Activated CD4-positive, alpha-beta T cell treated with anti-CD3 and anti-CD28 coated beads for 36 hours (primary cell): ENCODE measurements at regions not wholly inside any gene's neighbourhood (a gene's known extent, or its start where the extent isn't known, plus 50 kb on each side); places are given as distances from the start of the nearest gene placed in this dataset.
"Not testable (repeated sequence)": the region's sequence is repeated elsewhere in the genome, so short reads cannot be mapped to it uniquely, and the experiment has no call there.

Experiments used
- ATAC-seq: fragments of 200-7000 bp; cut with Tn5 transposase; one replicate; pipeline ENCODE4 v1.10.0; 2021; ENCODE audit warnings: mild to moderate bottlenecking, moderate library complexity
- CTCF ChIA-PET: fragments of 350-600 bp; sonication (Branson Sonifier 250); formaldehyde crosslinking; loops from one replicate; lab custom pipeline; 2021; ENCODE audit warnings: antibody characterized with exemption; lab: Charles Lee
- POLR2A ChIA-PET: fragments of 350-600 bp; sonication (Branson Sonifier 250); formaldehyde crosslinking; loops from one replicate; lab custom pipeline; 2021; ENCODE audit warnings: antibody characterized with exemption, inconsistent platforms; lab: Charles Lee
- DNase-seq: peaks from one replicate; pipeline ENCODE4 v3.0.0-alpha.2; 2020
- H3K27ac Mint-ChIP-seq: one replicate; pipeline ENCODE4 v1.8.0; 2021; ENCODE audit warnings: mixed read lengths
- H3K27me3 Mint-ChIP-seq: one replicate; pipeline ENCODE4 v1.8.0; 2021; ENCODE audit warnings: mixed read lengths
- H3K36me3 Mint-ChIP-seq: one replicate; pipeline ENCODE4 v1.8.0; 2021; ENCODE audit warnings: low read depth, mixed read lengths
- H3K4me1 Mint-ChIP-seq: one replicate; pipeline ENCODE4 v1.8.0; 2021; ENCODE audit warnings: mixed read lengths
- H3K4me3 Mint-ChIP-seq: one replicate; pipeline ENCODE4 v1.8.0; 2021; ENCODE audit warnings: mild to moderate bottlenecking, moderate library complexity, mixed read lengths
- H3K9me3 Mint-ChIP-seq: one replicate; pipeline ENCODE4 v1.8.0; 2021; ENCODE audit warnings: low read depth, mixed read lengths
- intact Hi-C, 2 experiments: fragments of 100-400 bp; cut with DNase I in 1 of 2; cut with micrococcal nuclease in 1 of 2; formaldehyde crosslinking; loops; one replicate each; pipeline versions ENCODE4 v1.14.2 to v1.15.1; 2022 to 2024; cut with DNase I, micrococcal nuclease

GRCh38 chr1:213340593-213340992 lies 289.6 kb downstream of the RPS6KC1 start:
- no peak for ATAC-seq
- DNase-seq = no peak
- Mint-ChIP-seq H3K4me3 (no peak overlapping the region), H3K27ac (no peak overlapping the region), H3K9me3 (no peaks in the 10 kb centered on the region), H3K36me3 (no peaks in the 10 kb centered on the region), H3K4me1 (no peaks in the 10 kb centered on the region), H3K27me3 (peaks cover 4% of the 10 kb centered on the region)
- CTCF ChIA-PET = no interaction called here
- POLR2A ChIA-PET = no interaction called here
- intact Hi-C loops = no loop called here

- Mint-ChIP-seq H3K27ac (no peak overlapping the region), H3K9me3 (no peaks in the 10 kb centered on the region), H3K4me1 (no peaks in the 10 kb centered on the region), H3K27me3 (peaks cover 14% of the 10 kb centered on the region), H3K36me3 (no peaks in the 10 kb centered on the region), H3K4me3 (no peak overlapping the region)
- no peak for ATAC-seq
- ChIA-PET CTCF (interaction anchor here (1.2 kb wide), 1 partner anchor 10 kb away, joined by 5 read pairs; no protein-coding TSS in a partner anchor), POLR2A (no interaction called here)
- intact Hi-C loops = no loop called here
- DNase-seq = no peak
Observed at GRCh38 chr1:213345621-213346020, 294.6 kb downstream of the RPS6KC1 start.

- POLR2A ChIA-PET = no interaction called here
- Mint-ChIP-seq H3K9me3 (no peaks in the 10 kb centered on the region), H3K4me1 (no peaks in the 10 kb centered on the region), H3K27ac (no peak overlapping the region), H3K4me3 (no peak overlapping the region), H3K27me3 (peaks cover 13% of the 10 kb centered on the region), H3K36me3 (no peaks in the 10 kb centered on the region)
- ATAC-seq (no peak), DNase-seq (no peak)
- CTCF ChIA-PET = interaction anchor here (0.6 to 1.0 kb wide), 3 partner anchors 9 to 233 kb away, joined by 3 read pairs; no protein-coding TSS in a partner anchor
- intact Hi-C loops = no loop called here
Observed at GRCh38 chr1:213357403-213357802, 306.4 kb downstream of the RPS6KC1 start.

GRCh38 chr1:213358368-213358767 lies 307.3 kb downstream of the RPS6KC1 start:
- intact Hi-C loops, ATAC-seq, H3K27ac Mint-ChIP-seq, DNase-seq, H3K4me1 Mint-ChIP-seq, POLR2A ChIA-PET, H3K9me3 Mint-ChIP-seq, H3K36me3 Mint-ChIP-seq, H3K4me3 Mint-ChIP-seq: not testable (repeated sequence)
- CTCF ChIA-PET = interaction anchor here (0.6 kb wide), 1 partner anchor 8 kb away, joined by 3 read pairs; no protein-coding TSS in a partner anchor
- H3K27me3 Mint-ChIP-seq = peaks cover 12% of the 10 kb centered on the region

- H3K36me3 Mint-ChIP-seq = no peaks in the 10 kb centered on the region
- H3K4me1 Mint-ChIP-seq = no peaks in the 10 kb centered on the region
- intact Hi-C loops = no loop called here
- no peak overlapping the region for H3K4me3 Mint-ChIP-seq
- DNase-seq (no peak), ATAC-seq (no peak)
- H3K27me3 Mint-ChIP-seq = peaks cover 9% of the 10 kb centered on the region
- H3K27ac Mint-ChIP-seq = no peak overlapping the region
- CTCF ChIA-PET = no interaction called here
- POLR2A ChIA-PET = no interaction called here
- H3K9me3 Mint-ChIP-seq = no peaks in the 10 kb centered on the region
Observed at GRCh38 chr1:213362598-213362997, 311.6 kb downstream of the RPS6KC1 start.

- no peak for ATAC-seq
- no peak for DNase-seq
- intact Hi-C loops = no loop called here
- ChIA-PET POLR2A (no interaction called here), CTCF (interaction anchor here (0.6 to 1.4 kb wide), 2 partner anchors 8 to 53 kb away, joined by 3 to 4 read pairs; no protein-coding TSS in a partner anchor)
- H3K4me1 Mint-ChIP-seq = no peaks in the 10 kb centered on the region
- H3K27ac Mint-ChIP-seq = no peak overlapping the region
- H3K36me3 Mint-ChIP-seq = no peaks in the 10 kb centered on the region
- peaks cover 7% of the 10 kb centered on the region for H3K27me3 Mint-ChIP-seq
- H3K9me3 Mint-ChIP-seq = no peaks in the 10 kb centered on the region
- H3K4me3 Mint-ChIP-seq = no peak overlapping the region
Observed at GRCh38 chr1:213366141-213366831, 315.2 kb downstream of the RPS6KC1 start.

- CTCF ChIA-PET = no interaction called here
- intact Hi-C loops = no loop called here
Observed at GRCh38 chr1:213369465-213369864, 318.4 kb downstream of the RPS6KC1 start.

GRCh38 chr1:213370523-213370922 lies 319.5 kb downstream of the RPS6KC1 start:
- no peaks in the 10 kb centered on the region for H3K9me3 Mint-ChIP-seq

More at GRCh38 chr1:213369465-213369864, 318.4 kb downstream of the RPS6KC1 start:
- POLR2A ChIA-PET = no interaction called here
- H3K36me3 Mint-ChIP-seq = no peaks in the 10 kb centered on the region
- no peak for ATAC-seq
- H3K4me1 Mint-ChIP-seq = no peaks in the 10 kb centered on the region
- H3K27ac Mint-ChIP-seq = no peak overlapping the region
- no peaks in the 10 kb centered on the region for H3K9me3 Mint-ChIP-seq
- no peak overlapping the region for H3K4me3 Mint-ChIP-seq
- no peaks in the 10 kb centered on the region for H3K27me3 Mint-ChIP-seq
- no peak for DNase-seq

GRCh38 chr1:213371525-213371846 lies 320.4 kb downstream of the RPS6KC1 start:
- intact Hi-C loops = loop anchor here in 1 of 2 experiments (5.0 kb wide), 1 partner anchor 249 kb away; no protein-coding TSS in a partner anchor
- H3K27me3 Mint-ChIP-seq = no peaks in the 10 kb centered on the region

More at GRCh38 chr1:213370523-213370922, 319.5 kb downstream of the RPS6KC1 start:
- DNase-seq (no peak), ATAC-seq (no peak)
- Mint-ChIP-seq H3K27me3 (no peaks in the 10 kb centered on the region), H3K4me1 (no peaks in the 10 kb centered on the region), H3K27ac (no peak overlapping the region), H3K36me3 (no peaks in the 10 kb centered on the region), H3K4me3 (no peak overlapping the region)
- intact Hi-C loops = loop anchor here in 1 of 2 experiments (5.0 kb wide), 1 partner anchor 248 kb away; no protein-coding TSS in a partner anchor
- CTCF ChIA-PET = no interaction called here
- POLR2A ChIA-PET = no interaction called here

GRCh38 chr1:213371847-213372619 lies 321.0 kb downstream of the RPS6KC1 start:
- ATAC-seq = no peak
- ChIA-PET POLR2A (no interaction called here), CTCF (interaction anchor here (0.8 to 1.9 kb wide), 3 partner anchors 10 to 751 kb away, joined by 3 to 6 read pairs (median 3); no protein-coding TSS in a partner anchor)
- Mint-ChIP-seq H3K36me3 (no peaks in the 10 kb centered on the region), H3K9me3 (no peaks in the 10 kb centered on the region), H3K27me3 (no peaks in the 10 kb centered on the region), H3K4me3 (no peak overlapping the region), H3K4me1 (no peaks in the 10 kb centered on the region), H3K27ac (no peak overlapping the region)
- DNase-seq = no peak
- intact Hi-C loops = loop anchor here in 1 of 2 experiments (5.0 kb wide), 1 partner anchor 250 kb away; no protein-coding TSS in a partner anchor

More at GRCh38 chr1:213371525-213371846, 320.4 kb downstream of the RPS6KC1 start:
- no peak for DNase-seq
- Mint-ChIP-seq H3K9me3 (no peaks in the 10 kb centered on the region), H3K27ac (no peak overlapping the region), H3K36me3 (no peaks in the 10 kb centered on the region), H3K4me3 (no peak overlapping the region), H3K4me1 (no peaks in the 10 kb centered on the region)
- ChIA-PET POLR2A (no interaction called here), CTCF (interaction anchor here (0.8 kb wide), 1 partner anchor 225 kb away, joined by 3 read pairs; no protein-coding TSS in a partner anchor)
- no peak for ATAC-seq

GRCh38 chr1:213374369-213374768 lies 323.3 kb downstream of the RPS6KC1 start:
- Mint-ChIP-seq H3K9me3 (no peaks in the 10 kb centered on the region), H3K36me3 (no peaks in the 10 kb centered on the region), H3K27ac (no peak overlapping the region), H3K4me1 (no peaks in the 10 kb centered on the region), H3K27me3 (no peaks in the 10 kb centered on the region), H3K4me3 (no peak overlapping the region)
- intact Hi-C loops = loop anchor here (1.0 to 5.0 kb wide), 3 partner anchors 252 to 955 kb away; no protein-coding TSS in a partner anchor
- CTCF ChIA-PET = interaction anchor here (0.6 to 1.9 kb wide), 3 partner anchors 8 to 1744 kb away, joined by 3 to 6 read pairs (median 3); no protein-coding TSS in a partner anchor
- DNase-seq (peak; percentile 82), ATAC-seq (peak; percentile 60)
- POLR2A ChIA-PET = no interaction called here
